ENCODE measurements at regions not wholly inside any gene's neighbourhood (a gene's known extent, or its start where the extent isn't known, plus 50 kb on each side); places are given as distances from the start of the nearest gene placed in this dataset.
A peak's percentile ranks its signal among the peaks of the same experiment; 100 is the strongest.
"Not testable (repeated sequence)": the region's sequence is repeated elsewhere in the genome, so short reads cannot be mapped to it uniquely, and the experiment has no call there.

DNA sequence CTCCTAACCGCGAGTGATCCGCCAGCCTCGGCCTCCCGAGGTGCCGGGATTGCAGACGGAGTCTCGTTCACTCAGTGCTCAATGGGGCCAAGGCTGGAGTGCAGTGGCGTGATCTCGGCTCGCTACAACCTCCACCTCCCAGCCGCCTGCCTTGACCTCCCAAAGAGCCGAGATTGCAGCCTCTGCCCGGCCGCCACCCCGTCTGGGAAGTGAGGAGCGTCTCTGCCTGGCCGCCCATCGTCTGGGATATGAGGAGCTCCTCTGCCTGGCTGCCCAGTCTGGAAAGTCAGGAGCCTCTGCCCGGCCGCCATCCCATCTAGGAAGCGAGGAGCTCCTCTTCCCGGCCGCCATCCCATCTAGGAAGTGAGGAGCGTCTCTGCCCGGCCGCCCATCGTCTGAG lies 58.8 kb upstream of the ANKRD30BL start:
- DNase-seq (ENCODE audit: low read depth), result not testable (repeated sequence)

DNA sequence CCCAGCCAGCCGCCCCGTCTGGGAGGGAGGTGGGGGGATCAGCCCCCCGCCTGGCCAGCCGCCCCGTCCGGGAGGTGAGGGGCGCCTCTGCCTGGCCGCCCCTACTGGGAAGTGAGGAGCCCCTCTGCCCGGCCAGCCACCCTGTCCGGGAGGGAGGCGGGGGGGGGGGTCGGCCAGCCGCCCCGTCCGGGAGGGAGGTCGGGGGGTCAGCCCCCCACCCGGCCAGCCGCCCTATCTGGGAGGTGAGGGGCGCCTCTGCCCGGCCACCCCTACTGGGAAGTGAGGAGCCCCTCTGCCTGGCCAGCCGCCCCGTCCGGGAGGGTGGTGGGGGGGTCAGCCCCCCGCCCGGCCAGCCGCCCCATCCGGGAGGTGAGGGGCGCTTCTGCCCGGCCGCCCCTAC lies 60.1 kb upstream of the ANKRD30BL start:
- not testable (repeated sequence) for DNase-seq (ENCODE audit: low read depth)

DNA sequence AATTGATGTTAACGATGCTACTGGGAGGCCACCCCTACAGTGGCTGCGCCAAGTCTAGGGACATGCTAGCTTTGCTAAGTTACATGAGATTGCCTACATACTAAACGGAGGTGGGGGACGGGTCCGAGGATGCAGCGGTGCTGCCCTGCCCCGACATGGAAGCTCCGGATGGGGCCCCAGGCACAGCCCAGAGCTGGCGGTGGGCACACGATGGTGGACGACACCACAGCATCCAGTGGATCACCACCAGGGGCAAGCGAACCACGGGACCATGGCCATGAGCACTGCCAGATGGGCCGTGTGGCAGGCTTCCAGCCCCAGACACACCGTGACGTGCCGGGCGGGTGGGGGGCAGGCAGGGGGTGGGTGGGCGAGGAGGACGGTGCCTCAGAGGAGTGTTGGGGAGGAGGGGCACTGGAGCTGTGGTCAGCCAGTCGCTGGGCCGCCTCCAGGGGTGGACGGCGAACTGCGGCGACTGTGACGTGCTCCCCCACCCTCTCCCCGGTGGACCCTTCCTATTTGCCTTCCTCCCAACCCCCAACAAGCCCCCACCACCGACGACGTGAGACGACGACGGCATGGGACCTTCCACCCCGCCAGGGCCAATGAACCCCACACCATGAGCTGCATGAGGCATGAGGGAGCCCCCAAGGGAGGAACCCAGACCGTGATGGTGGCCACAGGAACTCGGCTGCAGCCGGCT lies 90.6 kb upstream of the ANKRD30BL start:
- no peak for DNase-seq (ENCODE audit: low read depth)

DNA sequence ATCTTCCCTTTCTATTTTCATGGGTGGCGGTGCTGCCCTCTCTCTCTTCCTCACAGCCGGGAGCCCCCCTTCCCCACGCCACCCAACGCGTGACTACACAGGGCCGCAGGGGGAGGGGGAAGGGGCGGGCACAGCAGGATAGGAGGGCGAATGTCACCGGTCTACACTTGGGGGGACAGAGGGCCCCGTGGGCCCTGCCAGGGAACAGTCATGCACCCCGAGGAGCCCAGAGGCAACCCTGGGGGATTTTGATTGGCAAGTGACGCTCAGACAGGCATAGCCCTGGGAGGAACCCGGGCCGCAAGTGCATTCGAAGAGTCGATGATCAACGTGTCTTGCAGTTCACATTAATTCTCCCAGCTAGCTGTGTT lies 91.1 kb upstream of the ANKRD30BL start:
- no peak for DNase-seq (ENCODE audit: low read depth)

DNA sequence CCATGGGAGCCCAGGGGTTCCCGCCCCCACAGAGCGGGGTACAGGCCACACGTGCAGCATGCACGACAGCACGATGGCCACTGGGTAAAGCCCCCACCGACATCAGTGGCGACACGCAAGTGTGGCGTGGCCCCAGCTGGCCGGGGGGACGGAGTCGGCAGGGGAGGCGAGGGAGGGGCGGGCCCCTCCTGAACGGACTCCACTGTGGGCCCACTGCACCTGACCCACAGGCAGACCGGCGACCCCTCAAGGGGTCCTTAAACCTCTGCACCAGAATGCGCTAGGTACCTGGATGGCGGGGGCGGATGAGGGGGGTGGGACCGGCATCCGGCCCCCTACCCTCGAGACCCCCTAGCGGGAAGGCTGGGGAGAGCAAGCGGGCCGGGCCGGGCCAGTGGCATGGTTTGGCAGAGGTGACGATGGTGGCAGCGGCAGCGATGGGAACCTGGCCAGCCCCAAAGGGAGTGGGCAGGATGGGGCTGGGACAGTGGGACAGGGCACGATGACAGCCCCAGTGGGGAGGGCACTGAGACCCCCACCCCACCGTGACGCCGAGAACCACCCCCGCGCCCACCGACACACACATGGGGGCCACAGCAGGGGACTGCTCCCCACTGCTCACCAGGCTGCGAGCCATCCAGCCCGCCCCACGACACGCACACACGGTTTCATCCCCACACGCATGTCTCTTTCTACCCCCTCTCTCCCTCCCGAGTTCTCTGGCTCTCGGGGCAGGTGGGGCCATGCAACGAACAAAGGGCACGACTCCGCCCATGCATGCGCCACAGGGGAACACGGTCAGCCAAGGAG lies 91.9 kb upstream of the ANKRD30BL start:
- no peak for DNase-seq (ENCODE audit: low read depth)

DNA sequence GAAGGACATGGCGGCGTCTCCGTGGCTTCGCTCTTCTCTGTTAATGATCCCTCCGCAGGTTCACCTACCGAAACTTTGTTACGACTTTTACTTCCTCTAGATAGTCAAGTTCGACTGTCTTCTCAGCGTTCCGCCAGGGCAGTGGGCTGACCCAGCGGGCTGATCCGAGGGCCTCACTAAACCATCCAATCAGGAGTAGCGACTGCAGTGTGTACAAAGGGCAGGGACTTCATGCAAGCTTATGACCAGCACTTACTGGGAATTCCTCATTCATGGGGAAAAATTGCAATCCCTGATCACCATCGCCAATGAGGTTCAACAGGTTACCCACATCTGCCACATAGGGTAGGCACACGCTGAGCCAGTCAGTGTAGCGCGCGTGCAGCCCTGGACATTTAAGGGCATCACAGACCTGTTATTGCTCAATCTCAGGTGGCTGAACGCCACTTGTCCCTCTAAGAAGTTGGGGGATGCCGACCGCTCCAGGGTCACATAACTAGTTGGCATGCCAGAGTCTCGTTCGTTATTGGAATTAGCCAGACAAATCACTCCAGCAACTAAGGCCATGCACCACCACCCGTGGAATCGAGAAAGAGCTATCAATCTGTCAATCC lies 92.7 kb upstream of the ANKRD30BL start:
- not testable (repeated sequence) for DNase-seq (ENCODE audit: low read depth)

DNA sequence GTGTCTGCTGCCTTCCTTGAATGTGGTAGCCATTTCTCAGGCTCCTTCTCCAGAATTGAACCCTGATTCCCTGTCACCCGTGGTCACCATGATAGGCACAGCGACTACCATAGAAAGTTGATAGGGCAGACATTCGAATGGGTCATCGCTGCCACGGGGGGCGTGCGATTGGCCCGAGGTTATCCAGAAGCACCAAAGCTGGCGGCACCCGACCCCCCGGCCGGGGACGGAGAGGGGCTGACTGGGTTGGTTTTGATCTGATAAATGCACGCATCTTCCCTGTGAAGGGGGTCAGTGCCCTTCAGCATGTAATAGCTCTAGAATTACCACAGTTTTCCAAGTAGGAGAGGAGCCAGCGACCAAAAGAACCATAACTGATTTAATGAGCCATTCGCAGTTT lies 94.0 kb upstream of the ANKRD30BL start:
- DNase-seq (ENCODE audit: low read depth), result no peak

DNA sequence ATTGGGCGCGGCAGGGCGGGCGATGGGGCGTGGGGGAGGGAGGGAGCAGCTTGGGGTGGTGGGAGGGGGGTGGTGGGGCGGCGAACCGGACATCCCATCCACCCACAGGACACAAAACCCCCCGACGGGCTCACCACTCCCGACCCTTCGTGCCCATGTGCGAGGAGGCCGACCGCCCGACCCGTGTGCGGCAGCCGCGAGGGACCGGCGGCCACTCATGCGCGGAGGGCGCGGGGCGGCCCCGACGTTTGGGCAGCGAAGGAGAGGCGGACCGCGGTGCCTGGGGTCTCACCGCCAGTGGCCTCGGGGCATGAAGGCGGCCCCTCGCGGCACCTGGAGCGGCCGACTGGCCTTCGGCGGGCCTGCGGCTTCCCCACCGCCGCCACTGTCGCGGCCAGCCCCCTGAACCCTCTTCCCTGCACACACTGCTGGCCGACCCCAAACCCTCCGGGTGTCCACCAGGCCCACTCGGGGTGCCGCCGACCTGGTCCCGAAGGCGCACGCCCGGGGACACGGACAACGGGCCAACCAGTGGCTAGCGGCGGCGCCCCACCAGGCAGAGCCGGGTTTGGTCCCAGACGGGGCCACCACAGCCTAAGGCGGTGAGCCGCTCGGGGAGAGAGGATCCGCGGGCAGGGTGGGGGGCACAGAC lies 94.6 kb upstream of the ANKRD30BL start:
- no peak for DNase-seq (ENCODE audit: low read depth)

DNA sequence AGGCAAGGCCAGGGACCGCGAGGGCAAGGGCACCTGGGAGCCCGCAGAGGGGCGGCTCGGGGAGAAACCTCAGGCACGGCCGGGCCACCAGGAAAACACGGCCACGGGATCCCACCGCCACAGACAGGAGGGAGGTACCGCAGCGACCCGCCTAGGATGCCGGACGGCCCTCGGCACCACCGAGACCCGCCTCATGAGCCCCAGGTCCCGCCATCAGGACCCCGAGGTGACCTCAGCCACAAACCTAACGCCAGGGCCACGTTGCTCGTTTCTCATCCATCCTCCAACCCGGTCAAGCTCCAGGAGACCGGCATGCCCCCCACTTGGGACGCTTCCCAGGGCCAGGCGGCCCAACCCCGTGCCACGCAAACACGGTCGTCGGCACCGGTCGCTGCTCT lies 95.2 kb upstream of the ANKRD30BL start:
- DNase-seq (ENCODE audit: low read depth), result not testable (repeated sequence)

DNA sequence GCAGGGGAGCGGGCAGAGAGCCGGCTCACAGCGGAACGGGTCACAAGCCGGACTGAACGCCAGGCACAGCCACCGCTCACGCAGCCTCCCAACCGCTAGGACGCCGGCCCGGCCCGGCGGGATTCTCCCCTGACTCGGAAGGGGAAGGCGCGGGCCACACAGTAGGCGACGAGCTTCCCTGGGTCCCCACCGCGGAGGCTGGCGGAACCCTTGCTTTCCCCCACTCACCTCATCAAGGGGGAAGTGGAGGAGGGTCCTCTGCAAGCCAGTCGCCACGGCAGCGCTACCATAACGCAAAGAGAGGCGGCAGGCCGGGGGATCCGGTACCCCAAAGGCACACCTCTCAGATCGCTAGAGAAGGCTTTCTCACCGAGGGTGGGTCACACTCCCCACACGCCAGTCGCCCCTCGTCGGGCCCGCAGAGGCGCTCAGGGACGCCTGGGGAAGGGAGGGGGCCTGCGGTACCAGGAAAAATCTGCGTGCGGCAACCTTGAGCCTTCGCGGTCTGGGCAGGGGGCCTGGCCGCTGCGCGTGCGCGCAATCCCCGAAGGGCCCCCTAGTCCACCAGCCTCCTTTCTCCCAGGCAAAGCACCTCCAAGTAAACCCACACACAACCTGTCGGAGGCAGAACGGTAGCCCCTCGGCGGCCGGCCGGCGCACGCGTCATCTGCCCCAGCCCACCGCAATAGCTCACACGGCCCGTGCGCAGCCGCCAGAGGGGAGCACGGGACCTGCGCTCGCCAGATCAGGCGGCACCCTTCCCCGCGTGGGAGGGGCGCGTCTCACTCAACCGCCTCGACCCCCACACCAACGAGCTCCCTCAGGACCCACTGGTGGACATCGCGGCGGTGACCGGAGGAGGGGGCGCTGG lies 95.8 kb upstream of the ANKRD30BL start:
- DNase-seq (ENCODE audit: low read depth), result not testable (repeated sequence)

DNA sequence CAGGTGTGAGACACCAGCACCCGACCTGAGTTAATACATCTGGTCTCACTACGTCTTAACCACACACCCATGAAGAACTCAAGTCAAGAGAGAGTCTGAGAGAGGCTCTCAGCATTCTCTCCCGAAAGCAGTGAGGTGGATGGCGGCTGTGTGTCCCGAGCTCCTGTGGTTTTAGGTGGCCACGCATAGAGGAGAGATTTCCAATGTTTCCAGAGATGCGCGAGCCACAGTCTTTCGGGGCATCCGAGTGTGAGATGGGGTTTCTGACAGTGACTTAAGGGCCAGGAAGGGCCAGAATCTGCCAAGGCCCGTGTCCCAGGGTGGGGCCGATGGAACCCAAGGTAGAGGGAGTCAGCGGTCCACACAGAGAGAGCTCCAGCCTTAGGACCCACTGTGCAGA lies 97.5 kb upstream of the ANKRD30BL start:
- not testable (repeated sequence) for DNase-seq (ENCODE audit: low read depth)

DNA sequence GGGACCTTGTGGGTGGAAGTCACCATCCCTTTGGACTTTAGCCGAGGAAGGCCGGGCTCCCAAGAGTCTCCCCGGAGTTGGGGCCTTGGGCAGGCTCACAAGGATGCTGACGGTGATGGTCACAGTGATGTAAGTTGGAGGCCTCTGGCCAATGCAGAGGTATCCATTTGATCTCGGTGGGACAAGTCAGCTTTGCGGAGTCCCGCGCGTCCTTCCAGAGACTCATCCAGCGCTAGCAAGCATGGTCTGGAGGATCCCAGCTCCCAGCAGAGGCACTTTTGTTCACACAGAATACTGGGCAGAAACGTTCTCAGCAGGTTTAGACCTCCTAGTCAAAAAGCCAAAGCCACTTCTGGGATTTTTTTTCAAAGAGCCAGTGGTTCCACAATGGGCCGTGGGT lies 103.8 kb upstream of the ANKRD30BL start:
- not testable (repeated sequence) for DNase-seq (ENCODE audit: low read depth)

DNA sequence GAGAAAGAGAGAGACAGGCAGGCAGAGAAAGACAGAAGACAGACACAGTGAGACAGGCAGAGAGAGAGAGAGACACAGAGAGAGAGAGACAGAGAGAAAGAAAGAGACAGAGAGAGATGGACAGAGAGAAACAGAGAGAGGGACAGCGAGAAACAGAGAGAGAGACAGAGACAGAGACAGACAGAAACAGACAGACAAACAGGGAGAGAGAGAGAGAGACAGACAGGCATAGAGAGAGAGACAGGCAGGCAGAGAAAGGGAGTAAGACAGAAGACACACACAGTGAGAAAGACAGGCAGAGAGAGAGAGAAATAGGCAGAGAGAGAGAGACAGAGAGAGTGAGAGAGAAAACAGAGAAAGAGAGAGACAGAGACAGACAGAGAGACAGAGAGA lies 105.3 kb upstream of the ANKRD30BL start:
- DNase-seq (ENCODE audit: low read depth), result no peak

DNA sequence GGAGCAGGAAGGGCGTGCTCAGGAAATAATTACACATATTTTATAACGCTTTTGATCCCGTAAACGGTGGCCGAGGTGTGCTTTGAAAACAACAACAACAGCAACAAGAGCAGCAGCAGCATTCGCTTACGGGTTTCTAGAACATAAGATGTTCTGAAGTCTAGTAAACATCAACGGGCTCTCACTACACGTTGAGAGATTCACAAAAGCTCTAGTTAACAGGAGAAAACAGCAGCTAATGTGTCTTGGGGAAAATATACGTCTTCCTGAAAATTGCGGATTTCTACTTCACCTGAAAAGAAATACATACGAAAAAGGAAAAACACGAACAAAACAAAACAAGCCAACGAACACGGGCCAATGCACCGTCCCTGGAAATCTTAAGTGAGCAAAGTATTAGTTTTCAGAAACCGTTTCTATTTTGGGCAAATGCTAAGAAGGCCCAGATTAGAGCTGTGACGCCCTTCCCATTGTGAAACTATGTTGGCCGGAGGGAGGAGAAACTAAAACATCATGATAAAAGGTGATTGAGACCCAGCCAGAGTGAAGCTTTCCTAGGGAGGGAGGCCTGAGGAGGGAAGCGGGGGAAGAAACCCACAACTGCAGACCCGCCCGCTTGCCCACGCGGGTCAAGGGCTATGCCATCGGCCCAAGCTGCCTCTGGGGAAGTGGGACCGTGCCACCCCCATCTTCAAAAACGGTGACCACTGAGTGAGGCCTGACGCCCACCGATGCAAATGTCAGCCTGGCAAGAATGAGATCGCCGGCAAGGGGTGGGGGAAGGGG lies 105.9 kb upstream of the ANKRD30BL start:
- peak; percentile 21 for DNase-seq (ENCODE audit: low read depth)

DNA sequence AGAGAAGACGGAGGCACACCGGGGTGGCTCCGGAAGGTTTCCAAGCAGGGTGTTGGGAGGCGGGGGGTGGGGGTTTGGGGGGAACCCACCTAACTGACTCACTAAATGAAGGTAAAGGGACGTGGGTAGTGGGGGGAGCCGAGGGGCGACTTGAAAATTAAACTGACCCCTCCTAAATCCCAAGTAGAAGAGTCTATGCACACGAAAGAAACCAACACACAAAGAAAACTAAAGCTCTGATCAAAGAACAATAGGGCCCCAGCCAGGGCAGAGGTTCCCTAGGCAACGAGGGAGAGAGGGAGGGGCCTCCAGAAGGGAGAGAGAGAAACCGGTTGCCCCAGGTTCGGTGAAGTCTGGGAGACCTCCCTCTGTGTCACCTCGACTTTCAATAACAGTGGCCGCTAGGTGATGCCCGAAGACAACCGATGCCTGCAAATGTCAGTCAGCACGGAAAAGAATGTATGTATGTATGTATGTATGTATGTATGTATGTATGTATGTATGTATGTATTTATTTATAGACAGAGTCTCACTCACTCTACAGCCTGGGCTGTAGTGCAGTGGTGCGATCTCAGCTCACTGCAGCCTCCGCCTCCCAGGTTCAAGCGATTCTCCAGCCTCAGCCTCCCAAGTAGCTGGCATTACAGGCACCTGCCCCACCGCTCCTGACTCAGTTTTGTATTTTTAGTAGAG lies 106.7 kb upstream of the ANKRD30BL start:
- DNase-seq (ENCODE audit: low read depth), result peak; percentile 77

DNA sequence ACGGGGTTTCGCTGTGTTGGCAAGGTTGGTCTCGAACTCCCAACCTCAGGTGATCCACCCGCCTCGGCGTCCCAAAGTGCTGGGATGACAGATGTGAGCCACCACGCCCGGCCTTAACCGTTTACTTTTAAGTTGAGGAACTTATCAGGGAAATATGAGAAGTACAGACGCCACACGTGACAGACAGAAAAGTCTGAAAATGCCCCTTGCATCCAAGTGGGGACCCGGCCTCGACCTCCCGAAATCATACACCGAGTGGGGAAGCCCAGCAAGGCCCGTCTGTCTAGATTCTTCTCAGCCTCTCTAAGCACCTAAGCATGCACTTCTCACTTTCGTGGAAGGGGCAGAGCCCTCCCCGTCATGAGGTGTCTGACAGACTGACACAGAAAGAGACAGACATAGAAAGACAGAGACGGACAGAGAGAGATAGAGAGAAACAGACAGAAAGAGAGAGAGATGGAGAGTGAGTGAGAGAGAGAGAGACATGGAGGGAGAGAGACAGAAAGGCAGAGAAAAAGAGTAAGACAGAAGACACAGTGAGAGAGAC lies 107.3 kb upstream of the ANKRD30BL start:
- DNase-seq (ENCODE audit: low read depth), result no peak

DNA sequence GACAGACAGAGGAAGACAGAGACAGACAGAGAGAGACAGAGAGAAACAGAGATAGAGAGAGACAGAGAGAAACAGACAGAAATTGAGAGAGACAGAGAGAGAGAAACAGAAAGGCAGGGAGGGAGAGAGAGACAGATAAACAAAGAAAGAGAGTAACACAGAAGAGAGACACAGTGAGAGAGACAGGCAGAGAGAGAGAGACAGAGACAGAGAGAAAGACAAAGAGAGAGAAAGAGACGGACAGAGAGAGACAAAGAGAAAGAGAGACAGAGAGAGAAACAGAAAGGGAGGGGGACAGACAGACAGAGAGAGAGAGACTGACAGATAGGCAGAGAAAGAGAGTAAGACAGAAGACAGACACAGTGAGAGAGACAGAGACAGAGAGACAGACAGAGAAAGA lies 108.5 kb upstream of the ANKRD30BL start:
- no peak for DNase-seq (ENCODE audit: low read depth)

DNA sequence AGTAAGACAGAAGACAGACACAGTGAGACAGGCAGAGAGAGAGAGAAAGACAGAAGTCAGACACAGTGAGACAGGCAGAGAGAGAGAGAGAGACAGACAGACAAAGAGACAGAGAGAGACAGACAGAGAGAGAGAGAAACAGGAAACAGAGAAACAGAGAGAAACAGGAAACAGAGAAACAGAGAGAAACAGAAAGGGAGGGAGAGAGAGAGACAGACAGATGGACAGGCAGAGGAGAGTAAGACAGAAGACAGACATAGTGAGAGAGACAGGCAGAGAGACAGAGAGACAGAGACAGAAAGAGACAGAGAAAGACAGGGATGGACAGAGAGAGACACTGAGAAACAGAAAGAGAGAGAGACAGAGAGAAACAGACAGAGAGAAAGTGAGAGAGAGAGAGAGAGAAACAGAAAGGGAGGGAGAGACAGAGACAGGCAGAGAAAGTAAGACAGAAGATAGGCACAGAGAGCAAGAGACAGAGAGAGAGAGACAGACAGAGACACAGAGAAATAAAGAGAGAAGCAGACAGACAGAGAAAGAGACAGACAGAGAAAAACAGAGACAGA lies 109.3 kb upstream of the ANKRD30BL start:
- peak; percentile 1 for DNase-seq (ENCODE audit: low read depth)

DNA sequence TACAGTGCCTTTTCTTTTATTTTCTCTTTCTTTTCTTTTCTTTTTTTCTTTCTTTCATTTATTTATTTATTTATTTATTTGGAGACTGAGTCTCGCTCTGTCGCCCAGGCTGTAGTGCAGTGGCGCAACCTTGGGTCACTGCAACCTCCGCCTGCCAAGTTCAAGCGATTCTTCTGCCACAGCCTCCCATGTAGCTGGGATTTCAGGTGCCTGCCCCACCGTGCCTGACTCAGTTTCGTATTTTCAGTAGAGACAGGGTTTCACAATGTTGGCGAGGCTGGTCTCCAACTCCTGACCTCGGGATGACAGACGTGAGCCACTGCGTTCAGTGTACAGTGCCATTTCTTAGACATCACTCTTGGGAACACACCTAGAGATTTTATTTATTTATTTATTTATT lies 110.0 kb upstream of the ANKRD30BL start:
- DNase-seq (ENCODE audit: low read depth), result not testable (repeated sequence)

DNA sequence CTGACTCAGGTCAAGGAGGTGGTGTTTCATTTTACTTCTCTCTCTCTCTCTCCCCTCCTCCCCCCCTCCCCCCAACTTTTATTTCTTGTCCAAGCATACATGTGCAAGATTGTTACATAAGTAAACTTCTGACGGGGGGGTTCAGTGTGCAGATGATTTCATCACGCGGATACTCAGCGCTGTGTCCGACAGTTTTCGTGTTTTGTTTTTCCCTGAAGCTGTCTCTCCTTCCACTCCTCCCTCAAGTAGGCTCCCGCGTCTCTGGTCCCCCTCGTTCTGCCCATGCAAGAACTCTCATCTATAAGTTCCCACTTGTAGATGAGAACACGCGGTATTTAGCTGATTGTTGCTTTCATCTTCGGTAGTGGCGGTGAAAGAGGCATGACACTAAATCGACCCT lies 111.0 kb upstream of the ANKRD30BL start:
- no peak for DNase-seq (ENCODE audit: low read depth)
